B cell (primary cell): ENCODE measurements at regions not wholly inside any gene's neighbourhood (a gene's known extent, or its start where the extent isn't known, plus 50 kb on each side); places are given as distances from the start of the nearest gene placed in this dataset.

ENCODE experiments used
- CTCF ChIP-seq: fragments of 200-600 bp; IDR thresholded peaks from one replicate; pipeline ENCODE4 v1.8.0; 2022; ENCODE audit warnings: antibody characterized with exemption, mild to moderate bottlenecking
- EZH2 ChIP-seq: IDR thresholded peaks from 2 replicates; pipeline ENCODE4 v1.6.1; 2012; ENCODE audit warnings: borderline replicate concordance, low read depth, mild to moderate bottlenecking, moderate library complexity, low read length; ENCODE audit not compliant: insufficient read depth, poor library complexity, severe bottlenecking

- TF ChIP-seq CTCF (no peak), EZH2 (no peak)
Observed at GRCh38 chr16:54509456-54509855, 222.9 kb upstream of the IRX3 start.
